ENCODE measurements at regions not wholly inside any gene's neighbourhood (a gene's known extent, or its start where the extent isn't known, plus 50 kb on each side); places are given as distances from the start of the nearest gene placed in this dataset.
"Not testable (repeated sequence)": the region's sequence is repeated elsewhere in the genome, so short reads cannot be mapped to it uniquely, and the experiment has no call there.

DNA sequence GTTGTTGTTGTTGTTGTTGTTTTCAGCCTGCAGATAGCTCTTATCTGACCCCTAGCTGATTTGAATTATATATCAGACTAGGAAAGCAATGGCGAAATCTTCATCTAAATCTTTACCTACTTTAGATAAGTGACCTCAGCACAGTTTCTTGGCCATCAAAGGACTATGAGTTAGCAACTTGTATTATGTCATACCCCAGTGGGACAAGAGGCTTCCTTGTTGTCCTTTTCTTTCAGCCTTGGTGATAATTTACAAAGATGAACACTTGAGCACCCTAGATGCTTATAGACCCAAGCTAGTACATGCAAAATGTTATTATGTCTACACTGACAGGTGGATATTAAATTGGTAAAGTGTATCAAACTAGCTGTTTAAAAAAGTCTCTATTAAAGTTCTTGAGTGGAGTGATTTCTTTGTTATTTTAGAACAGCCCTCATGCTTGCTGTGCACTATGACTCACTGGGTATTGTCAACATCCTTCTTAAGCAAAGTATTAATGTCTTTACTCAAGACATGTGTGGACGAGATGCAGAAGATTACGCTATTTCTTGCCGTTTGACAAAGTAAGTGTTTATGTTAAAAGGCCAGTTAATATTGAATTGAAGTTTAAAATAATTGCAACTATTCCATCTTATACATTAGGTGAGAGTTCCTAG lies 56.6 kb upstream of the ZNF519 start:
- TF ChIP-seq, protein P1, sequence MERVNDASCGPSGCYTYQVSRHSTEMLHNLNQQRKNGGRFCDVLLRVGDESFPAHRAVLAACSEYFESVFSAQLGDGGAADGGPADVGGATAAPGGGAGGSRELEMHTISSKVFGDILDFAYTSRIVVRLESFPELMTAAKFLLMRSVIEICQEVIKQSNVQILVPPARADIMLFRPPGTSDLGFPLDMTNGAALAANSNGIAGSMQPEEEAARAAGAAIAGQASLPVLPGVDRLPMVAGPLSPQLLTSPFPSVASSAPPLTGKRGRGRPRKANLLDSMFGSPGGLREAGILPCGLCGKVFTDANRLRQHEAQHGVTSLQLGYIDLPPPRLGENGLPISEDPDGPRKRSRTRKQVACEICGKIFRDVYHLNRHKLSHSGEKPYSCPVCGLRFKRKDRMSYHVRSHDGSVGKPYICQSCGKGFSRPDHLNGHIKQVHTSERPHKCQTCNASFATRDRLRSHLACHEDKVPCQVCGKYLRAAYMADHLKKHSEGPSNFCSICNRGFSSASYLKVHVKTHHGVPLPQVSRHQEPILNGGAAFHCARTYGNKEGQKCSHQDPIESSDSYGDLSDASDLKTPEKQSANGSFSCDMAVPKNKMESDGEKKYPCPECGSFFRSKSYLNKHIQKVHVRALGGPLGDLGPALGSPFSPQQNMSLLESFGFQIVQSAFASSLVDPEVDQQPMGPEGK (CRISPR knock-in tag; IDR thresholded peaks at IDR 0.05; ENCODE audit: borderline replicate concordance): not testable (repeated sequence)
- TF ChIP-seq, protein P2, sequence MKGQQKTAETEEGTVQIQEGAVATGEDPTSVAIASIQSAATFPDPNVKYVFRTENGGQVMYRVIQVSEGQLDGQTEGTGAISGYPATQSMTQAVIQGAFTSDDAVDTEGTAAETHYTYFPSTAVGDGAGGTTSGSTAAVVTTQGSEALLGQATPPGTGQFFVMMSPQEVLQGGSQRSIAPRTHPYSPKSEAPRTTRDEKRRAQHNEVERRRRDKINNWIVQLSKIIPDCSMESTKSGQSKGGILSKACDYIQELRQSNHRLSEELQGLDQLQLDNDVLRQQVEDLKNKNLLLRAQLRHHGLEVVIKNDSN (CRISPR knock-in tag; IDR thresholded peaks at IDR 0.05): not testable (repeated sequence)
- not testable (repeated sequence) for TF ChIP-seq EZH2 (IDR thresholded peaks at IDR 0.05; ENCODE audit: borderline replicate concordance, low read depth, low read length); ZNF143 (CRISPR knock-in tag; IDR thresholded peaks at IDR 0.05); NR2C2 (CRISPR knock-in tag; IDR thresholded peaks at IDR 0.05); NR2C2 (tag; IDR thresholded peaks at IDR 0.05); ZNF780A (CRISPR knock-in tag; IDR thresholded peaks at IDR 0.05); FOS (IDR thresholded peaks at IDR 0.05; ENCODE audit: extremely low read depth, insufficient read length)
- TF ChIP-seq, protein P3, sequence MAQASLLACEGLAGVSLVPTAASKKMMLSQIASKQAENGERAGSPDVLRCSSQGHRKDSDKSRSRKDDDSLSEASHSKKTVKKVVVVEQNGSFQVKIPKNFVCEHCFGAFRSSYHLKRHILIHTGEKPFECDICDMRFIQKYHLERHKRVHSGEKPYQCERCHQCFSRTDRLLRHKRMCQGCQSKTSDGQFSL (CRISPR knock-in tag; IDR thresholded peaks at IDR 0.05): not testable (repeated sequence)
- TF ChIP-seq, protein P3 (tag; IDR thresholded peaks at IDR 0.05): not testable (repeated sequence)
- TF ChIP-seq, protein P4, sequence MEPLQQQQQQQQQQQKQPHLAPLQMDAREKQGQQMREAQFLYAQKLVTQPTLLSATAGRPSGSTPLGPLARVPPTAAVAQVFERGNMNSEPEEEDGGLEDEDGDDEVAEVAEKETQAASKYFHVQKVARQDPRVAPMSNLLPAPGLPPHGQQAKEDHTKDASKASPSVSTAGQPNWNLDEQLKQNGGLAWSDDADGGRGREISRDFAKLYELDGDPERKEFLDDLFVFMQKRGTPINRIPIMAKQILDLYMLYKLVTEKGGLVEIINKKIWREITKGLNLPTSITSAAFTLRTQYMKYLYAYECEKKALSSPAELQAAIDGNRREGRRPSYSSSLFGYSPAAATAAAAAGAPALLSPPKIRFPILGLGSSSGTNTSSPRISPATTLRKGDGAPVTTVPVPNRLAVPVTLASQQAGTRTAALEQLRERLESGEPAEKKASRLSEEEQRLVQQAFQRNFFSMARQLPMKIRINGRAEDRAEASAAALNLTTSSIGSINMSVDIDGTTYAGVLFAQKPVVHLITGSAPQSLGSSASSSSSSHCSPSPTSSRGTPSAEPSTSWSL (CRISPR knock-in tag; IDR thresholded peaks at IDR 0.05; ENCODE audit: borderline replicate concordance): not testable (repeated sequence)
- TF ChIP-seq, protein P5, sequence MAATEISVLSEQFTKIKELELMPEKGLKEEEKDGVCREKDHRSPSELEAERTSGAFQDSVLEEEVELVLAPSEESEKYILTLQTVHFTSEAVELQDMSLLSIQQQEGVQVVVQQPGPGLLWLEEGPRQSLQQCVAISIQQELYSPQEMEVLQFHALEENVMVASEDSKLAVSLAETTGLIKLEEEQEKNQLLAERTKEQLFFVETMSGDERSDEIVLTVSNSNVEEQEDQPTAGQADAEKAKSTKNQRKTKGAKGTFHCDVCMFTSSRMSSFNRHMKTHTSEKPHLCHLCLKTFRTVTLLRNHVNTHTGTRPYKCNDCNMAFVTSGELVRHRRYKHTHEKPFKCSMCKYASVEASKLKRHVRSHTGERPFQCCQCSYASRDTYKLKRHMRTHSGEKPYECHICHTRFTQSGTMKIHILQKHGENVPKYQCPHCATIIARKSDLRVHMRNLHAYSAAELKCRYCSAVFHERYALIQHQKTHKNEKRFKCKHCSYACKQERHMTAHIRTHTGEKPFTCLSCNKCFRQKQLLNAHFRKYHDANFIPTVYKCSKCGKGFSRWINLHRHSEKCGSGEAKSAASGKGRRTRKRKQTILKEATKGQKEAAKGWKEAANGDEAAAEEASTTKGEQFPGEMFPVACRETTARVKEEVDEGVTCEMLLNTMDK (IDR thresholded peaks at IDR 0.05; ENCODE audit: borderline replicate concordance, insufficient read depth, low read depth, low read length, poor library complexity, severe bottlenecking): not testable (repeated sequence)
- TF ChIP-seq, protein P6, sequence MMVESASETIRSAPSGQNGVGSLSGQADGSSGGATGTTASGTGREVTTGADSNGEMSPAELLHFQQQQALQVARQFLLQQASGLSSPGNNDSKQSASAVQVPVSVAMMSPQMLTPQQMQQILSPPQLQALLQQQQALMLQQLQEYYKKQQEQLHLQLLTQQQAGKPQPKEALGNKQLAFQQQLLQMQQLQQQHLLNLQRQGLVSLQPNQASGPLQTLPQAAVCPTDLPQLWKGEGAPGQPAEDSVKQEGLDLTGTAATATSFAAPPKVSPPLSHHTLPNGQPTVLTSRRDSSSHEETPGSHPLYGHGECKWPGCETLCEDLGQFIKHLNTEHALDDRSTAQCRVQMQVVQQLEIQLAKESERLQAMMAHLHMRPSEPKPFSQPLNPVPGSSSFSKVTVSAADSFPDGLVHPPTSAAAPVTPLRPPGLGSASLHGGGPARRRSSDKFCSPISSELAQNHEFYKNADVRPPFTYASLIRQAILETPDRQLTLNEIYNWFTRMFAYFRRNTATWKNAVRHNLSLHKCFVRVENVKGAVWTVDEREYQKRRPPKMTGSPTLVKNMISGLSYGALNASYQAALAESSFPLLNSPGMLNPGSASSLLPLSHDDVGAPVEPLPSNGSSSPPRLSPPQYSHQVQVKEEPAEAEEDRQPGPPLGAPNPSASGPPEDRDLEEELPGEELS (CRISPR knock-in tag; IDR thresholded peaks at IDR 0.05; ENCODE audit: borderline replicate concordance): not testable (repeated sequence)

Measured in K562 (cell line).